ENCODE measurements at regions not wholly inside any gene's neighbourhood (a gene's known extent, or its start where the extent isn't known, plus 50 kb on each side); places are given as distances from the start of the nearest gene placed in this dataset.
A peak's percentile ranks its signal among the peaks of the same experiment; 100 is the strongest.

DNA sequence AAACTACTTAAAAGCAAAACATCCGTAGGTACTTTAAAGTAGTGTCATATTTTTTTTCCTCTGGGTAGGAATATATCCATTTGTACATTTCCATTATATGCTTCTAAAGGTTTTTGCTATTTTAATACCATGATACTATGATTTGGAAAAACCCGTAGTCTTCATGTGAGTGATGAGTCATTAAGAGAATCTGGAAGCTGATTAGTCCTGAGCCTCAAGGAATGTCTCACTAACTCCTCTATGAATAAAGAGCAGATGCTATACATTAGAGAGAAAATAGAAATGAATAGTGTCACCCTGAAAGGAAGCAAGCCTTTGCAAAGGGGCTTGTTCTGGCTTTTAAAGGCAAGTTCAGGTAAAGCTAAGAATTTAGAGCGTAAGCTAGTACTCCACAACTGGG is 432.1 kb downstream of the CCDC91 start:
- DNase-seq (ENCODE audit: low read depth, low spot score), result peak; percentile 33
- in situ Hi-C loops (cut with HindIII; ENCODE audit: low sequenced_read_pairs), result no loop called here
- H3K4me3 ChIP-seq (ENCODE audit: low read depth, low read length), result no peak overlapping the region
- TF ChIP-seq, protein P1, sequence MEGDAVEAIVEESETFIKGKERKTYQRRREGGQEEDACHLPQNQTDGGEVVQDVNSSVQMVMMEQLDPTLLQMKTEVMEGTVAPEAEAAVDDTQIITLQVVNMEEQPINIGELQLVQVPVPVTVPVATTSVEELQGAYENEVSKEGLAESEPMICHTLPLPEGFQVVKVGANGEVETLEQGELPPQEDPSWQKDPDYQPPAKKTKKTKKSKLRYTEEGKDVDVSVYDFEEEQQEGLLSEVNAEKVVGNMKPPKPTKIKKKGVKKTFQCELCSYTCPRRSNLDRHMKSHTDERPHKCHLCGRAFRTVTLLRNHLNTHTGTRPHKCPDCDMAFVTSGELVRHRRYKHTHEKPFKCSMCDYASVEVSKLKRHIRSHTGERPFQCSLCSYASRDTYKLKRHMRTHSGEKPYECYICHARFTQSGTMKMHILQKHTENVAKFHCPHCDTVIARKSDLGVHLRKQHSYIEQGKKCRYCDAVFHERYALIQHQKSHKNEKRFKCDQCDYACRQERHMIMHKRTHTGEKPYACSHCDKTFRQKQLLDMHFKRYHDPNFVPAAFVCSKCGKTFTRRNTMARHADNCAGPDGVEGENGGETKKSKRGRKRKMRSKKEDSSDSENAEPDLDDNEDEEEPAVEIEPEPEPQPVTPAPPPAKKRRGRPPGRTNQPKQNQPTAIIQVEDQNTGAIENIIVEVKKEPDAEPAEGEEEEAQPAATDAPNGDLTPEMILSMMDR (IDR thresholded peaks at IDR 0.05; ENCODE audit: low read depth, low read length), result no peak

DNA sequence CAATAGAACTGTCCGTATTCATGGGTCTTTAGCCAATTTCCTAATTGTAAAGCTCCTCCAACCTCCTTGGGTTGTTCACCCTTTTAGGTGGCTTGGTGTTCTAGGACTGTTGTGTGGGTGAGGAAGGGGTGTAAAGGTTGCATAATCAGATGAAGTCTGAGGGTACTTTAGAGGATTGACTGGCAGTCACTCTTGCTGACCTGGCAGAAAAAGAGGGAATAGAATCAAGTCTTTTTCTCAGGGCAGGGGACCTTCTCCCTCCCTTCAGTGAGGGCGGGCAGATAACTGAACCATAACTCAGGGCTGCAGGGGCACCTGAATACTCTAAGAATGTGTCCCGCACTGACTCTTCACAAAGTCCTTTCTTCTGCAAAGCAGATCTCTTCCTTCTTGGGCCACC is 436.2 kb downstream of the CCDC91 start:
- in situ Hi-C loops (cut with HindIII; ENCODE audit: low sequenced_read_pairs), result no loop called here

DNA sequence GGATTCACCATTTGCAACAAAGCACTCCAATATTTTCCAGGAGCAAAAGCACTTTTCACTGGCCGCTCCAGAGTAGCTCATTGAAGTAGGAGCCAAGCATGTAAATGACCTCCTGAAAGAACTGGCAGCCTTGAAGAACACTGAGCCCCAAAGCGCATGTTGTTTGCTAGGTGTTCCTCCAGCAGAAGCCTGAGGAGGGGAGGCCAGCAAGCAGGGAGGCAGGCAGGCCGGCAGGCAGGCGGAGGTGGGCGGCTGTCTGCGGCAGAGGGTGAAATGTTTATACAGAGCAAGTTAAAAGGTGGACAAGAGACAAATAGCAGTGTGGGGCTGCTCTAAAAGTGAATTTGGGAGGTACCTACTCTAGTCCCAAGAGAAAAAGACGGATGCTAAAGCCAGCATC is 439.4 kb downstream of the CCDC91 start:
- in situ Hi-C loops (cut with HindIII; ENCODE audit: low sequenced_read_pairs), result no loop called here
- H3K4me3 ChIP-seq (ENCODE audit: low read depth, low read length), result no peak overlapping the region
- DNase-seq (ENCODE audit: low read depth, low spot score), result no peak
- TF ChIP-seq, protein P1 (IDR thresholded peaks at IDR 0.05; ENCODE audit: low read depth, low read length), result no peak

More for the DNA sequence above, 436.2 kb downstream of the CCDC91 start:
- H3K4me3 ChIP-seq (ENCODE audit: low read depth, low read length), result no peak overlapping the region
- TF ChIP-seq, protein P1 (IDR thresholded peaks at IDR 0.05; ENCODE audit: low read depth, low read length), result no peak
- DNase-seq (ENCODE audit: low read depth, low spot score), result no peak

DNA sequence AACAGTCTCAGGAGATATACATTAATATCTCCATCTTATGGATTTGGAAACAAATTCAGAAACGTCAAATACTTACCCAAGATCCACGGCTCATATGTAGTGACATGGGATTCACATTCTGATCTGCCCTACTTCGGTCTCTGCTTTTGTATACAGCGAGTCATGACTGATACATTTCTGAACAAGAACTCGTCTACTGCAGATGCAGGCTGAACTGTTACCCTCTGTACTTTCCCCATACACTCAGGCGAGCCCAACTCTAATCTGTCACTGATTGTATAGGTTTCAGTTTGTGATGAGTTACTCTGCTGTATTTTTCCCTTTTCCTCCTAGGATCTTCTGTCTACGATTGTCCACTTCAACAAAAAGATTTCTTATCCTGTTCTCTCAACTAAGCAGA is 441.6 kb downstream of the CCDC91 start:
- DNase-seq (ENCODE audit: low read depth, low spot score), result no peak
- in situ Hi-C loops (cut with HindIII; ENCODE audit: low sequenced_read_pairs), result no loop called here
- H3K4me3 ChIP-seq (ENCODE audit: low read depth, low read length), result no peak overlapping the region
- TF ChIP-seq, protein P1 (IDR thresholded peaks at IDR 0.05; ENCODE audit: low read depth, low read length), result no peak

DNA sequence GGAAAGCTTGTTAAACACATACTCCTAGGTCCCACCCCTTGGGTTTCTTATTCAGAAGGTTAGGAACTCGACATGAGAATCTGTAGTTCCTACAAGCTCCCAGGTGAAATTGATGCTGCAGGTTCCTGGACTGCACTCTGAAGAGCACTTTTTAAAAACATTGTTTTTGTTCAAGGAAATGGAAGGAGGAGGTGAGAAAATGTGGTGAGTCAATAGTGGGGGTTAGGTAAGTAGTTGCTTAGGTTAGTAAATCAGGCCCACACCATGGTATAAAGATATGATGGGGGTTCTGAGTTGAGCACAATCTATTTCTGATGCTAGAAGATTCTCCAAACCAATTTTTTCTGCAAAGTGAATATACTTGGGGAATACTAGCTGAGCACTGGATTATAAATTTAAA is 450.3 kb downstream of the CCDC91 start:
- in situ Hi-C loops (cut with HindIII; ENCODE audit: low sequenced_read_pairs), result no loop called here
- TF ChIP-seq, protein P1 (IDR thresholded peaks at IDR 0.05; ENCODE audit: low read depth, low read length), result no peak
- H3K4me3 ChIP-seq (ENCODE audit: low read depth, low read length), result no peak overlapping the region
- DNase-seq (ENCODE audit: low read depth, low spot score), result no peak

DNA sequence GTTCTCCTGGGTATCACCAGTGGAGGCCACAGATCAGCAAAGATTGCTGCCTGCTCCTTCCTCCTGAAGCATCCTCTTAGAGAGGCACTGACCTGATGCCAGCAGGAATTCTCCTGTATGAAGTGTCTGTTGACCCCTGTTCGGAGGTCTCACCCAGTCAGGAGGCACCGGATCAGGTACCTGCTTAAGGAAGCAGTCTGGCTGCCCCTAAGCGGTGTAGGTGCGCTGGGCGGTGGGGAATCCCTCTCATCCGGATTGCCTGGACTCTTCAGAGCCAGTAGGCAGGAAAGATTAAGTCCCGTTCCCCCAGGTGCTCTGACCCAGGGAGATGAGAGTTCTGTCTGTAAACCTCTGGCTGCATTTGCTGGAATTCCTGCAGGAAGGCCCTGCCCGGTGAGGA is 455.2 kb downstream of the CCDC91 start:
- in situ Hi-C loops (cut with HindIII; ENCODE audit: low sequenced_read_pairs), result no loop called here
- H3K4me3 ChIP-seq (ENCODE audit: low read depth, low read length), result no peak overlapping the region
- TF ChIP-seq, protein P1 (IDR thresholded peaks at IDR 0.05; ENCODE audit: low read depth, low read length), result no peak
- DNase-seq (ENCODE audit: low read depth, low spot score), result no peak

DNA sequence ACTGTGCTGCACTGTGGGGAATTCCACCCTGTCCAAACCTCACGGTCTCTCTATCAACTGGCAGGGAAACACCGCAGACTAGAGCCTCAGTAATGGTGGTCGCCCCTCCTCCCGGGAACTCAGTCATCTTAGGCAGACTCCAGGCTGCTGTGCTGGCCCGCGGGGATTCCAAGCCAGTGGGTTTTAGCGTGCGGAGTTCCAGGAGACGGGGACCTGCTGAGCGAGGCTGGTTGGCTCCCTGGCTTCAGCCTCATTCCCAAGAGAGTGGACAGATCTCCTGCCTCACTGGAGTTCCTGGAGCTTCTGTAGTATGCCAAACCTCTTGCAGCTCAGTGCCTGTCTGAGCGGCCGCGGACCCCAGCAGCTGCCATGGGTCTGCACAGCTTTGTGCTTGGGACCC is 455.6 kb downstream of the CCDC91 start:
- in situ Hi-C loops (cut with HindIII; ENCODE audit: low sequenced_read_pairs), result no loop called here
- TF ChIP-seq, protein P1 (IDR thresholded peaks at IDR 0.05; ENCODE audit: low read depth, low read length), result no peak
- DNase-seq (ENCODE audit: low read depth, low spot score), result no peak
- H3K4me3 ChIP-seq (ENCODE audit: low read depth, low read length), result no peak overlapping the region
